ENCODE measurements at regions not wholly inside any gene's neighbourhood (a gene's known extent, or its start where the extent isn't known, plus 50 kb on each side); places are given as distances from the start of the nearest gene placed in this dataset.
"Not testable (repeated sequence)": the region's sequence is repeated elsewhere in the genome, so short reads cannot be mapped to it uniquely, and the experiment has no call there.

DNA sequence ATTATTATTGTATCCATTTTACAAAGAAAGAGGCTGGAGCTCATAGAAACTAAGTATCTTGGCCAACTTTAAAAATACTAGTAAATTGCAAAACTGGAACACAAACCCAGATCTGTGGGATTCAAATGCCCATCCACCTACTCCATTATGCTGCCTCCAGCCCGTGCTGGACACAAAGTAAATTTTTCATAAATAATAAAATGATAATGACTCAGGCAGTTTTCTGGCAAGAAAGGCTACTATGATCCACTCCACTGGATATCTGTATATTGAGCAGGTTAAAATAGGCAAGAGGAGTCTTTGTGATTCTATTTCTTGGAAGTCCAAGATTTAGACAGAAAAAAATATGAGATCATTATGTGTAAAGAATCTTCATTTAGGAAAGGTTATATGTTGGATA lies 138.3 kb upstream of the DUSP10 start:
- DNase-seq (ENCODE audit: low read depth) = no peak
- in situ Hi-C loops (cut with HindIII; ENCODE audit: low pct_unique_long_range_greater_than_20kb, low sequenced_read_pairs) = no loop called here

DNA sequence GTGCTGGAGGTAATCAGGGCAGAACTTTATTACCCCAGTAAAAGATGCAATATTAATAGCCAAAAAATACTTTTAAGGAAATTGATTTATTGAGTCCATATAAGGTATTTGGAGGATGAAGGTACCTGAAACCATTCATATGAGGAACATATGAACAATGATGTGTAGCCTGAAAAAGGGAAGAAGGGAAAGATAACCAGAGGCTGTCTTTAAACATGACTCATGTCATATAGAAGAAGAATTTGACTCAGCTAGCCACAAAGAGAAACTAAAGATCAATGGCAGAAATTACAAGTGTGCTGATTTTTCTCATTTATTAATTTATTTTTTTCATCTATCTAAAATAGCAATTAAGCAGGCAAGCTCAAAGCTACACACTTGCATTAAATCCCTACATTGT lies 136.2 kb upstream of the DUSP10 start:
- in situ Hi-C loops (cut with HindIII; ENCODE audit: low pct_unique_long_range_greater_than_20kb, low sequenced_read_pairs) = no loop called here
- no peak for DNase-seq (ENCODE audit: low read depth)

DNA sequence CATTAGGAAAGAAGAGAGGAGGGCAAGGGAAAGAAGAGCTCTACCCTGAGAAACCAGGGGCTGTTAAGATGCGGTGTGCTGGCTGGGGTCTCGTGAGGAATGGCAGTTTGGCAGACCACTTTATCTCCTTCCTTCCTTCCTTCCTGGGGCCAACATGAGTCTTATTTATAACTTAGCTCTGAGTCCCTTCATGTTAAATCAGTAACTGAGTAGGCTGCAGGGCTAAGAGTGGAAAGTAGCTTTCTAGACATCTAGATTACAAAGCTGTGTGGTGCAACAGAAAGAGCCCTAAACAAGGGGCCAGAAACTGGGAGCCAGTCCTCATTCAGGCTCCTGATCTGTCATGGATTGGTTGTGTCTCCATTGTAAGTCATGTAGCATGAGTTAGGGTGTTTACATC lies 135.4 kb upstream of the DUSP10 start:
- DNase-seq (ENCODE audit: low read depth) = no peak
- in situ Hi-C loops (cut with HindIII; ENCODE audit: low pct_unique_long_range_greater_than_20kb, low sequenced_read_pairs) = no loop called here

DNA sequence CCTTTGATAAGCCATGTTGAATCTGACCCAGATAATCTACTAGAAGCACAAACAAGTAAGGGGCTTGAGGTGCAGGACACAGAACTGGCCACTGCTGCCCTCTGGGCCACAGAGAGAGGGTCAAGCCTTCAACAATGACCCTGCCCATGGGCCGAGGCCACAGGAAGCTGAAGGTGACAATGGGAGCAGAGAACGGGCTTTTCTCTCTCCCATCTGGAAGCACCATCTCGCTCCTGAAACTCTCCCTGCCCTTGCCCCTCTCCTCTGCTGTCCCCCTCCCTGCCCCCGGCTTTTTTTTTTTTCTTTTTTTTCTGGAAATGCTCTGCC lies 133.1 kb upstream of the DUSP10 start:
- DNase-seq (ENCODE audit: low read depth) = no peak
- in situ Hi-C loops (cut with HindIII; ENCODE audit: low pct_unique_long_range_greater_than_20kb, low sequenced_read_pairs) = no loop called here

DNA sequence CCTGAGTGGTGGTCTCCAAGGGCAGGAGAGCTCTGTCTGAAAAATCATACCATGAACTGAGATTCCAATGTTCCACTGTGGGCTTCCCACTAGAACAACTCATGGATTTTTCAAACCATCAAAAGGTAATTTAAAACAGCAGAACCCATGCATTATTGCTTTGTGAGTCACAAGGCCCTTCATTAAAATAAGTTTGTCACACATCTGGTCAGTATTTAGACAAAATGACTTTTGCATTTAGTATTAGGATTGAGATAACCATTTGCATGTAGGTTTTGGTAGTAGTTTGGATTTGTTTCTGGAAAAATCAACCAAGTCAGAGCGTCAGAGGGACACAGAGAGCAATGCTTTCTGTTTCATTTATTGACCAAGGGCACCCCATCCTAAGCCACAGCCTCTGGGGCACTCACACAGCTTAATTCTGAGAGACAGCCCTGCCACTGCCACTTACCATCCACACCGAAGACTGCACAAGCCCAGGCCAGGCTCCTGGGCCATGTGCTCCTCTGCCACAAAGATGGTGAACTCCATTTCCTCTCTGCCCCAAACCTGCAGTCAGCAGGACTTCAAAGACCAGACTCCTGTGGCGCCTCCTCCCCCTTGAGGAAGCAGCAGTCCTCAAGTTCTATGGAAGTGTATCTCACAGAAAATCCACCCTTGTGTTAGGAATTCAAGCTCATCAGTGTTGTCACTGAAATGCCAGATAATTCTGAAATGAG lies 132.6 kb upstream of the DUSP10 start:
- in situ Hi-C loops (cut with HindIII; ENCODE audit: low pct_unique_long_range_greater_than_20kb, low sequenced_read_pairs) = no loop called here
- no peak for DNase-seq (ENCODE audit: low read depth)

DNA sequence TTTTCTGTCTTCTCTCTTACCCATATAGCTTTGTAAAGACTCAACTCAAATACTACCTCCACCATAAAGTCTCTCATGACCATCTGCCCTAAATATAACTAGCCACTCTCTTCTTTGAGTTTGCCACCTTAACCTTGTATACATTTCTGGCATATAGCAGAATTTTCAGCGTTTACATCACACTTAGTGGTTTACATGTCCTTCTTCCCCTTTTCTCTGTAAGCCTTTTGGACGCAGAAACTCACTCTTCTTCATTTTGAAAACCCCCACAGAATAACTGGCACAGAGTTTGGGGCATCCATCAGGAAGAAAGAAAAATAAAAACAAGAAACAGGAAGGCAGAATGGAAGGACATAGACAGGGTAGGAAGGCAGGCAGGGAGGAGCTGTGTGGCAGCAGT lies 131.8 kb upstream of the DUSP10 start:
- in situ Hi-C loops (cut with HindIII; ENCODE audit: low pct_unique_long_range_greater_than_20kb, low sequenced_read_pairs) = no loop called here
- no peak for DNase-seq (ENCODE audit: low read depth)

DNA sequence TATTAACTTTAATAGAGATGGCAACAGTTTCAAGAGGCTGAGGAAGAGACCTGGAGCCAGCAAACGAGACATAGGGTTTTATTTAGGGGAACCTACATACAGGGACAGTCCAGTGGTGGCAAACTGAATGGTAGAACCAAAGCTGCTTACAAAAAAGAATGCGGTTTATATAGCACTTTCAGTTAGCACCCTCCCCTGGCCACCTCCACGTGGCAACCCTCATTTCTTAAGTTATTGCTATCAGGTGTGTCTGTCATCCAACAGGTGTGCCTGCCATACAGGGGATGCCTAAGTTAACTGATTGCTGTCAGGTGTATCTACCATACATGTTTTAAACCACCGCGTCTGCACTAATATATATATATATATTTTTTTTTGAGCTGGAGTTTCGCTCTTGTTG lies 129.2 kb upstream of the DUSP10 start:
- no peak for DNase-seq (ENCODE audit: low read depth)
- in situ Hi-C loops (cut with HindIII; ENCODE audit: low pct_unique_long_range_greater_than_20kb, low sequenced_read_pairs) = no loop called here

DNA sequence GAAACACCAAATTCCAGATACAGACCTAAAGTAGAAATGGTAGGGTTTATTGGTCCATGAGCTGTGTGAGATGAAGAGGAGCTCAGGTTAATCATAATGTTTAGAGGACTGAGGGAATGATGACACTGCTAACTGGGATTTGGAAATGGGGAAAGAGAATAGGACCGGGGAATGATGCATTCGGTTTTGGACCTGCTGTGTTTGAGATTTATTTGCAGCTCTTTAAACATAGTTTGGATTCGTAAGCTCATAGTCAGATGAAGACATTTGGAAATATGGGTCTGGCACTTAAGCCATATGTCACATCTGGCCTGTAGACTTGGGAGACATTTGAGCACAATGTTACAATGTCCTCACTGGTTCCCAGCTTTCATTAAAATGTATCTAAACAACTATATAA lies 127.9 kb upstream of the DUSP10 start:
- DNase-seq (ENCODE audit: low read depth) = no peak
- in situ Hi-C loops (cut with HindIII; ENCODE audit: low pct_unique_long_range_greater_than_20kb, low sequenced_read_pairs) = no loop called here

DNA sequence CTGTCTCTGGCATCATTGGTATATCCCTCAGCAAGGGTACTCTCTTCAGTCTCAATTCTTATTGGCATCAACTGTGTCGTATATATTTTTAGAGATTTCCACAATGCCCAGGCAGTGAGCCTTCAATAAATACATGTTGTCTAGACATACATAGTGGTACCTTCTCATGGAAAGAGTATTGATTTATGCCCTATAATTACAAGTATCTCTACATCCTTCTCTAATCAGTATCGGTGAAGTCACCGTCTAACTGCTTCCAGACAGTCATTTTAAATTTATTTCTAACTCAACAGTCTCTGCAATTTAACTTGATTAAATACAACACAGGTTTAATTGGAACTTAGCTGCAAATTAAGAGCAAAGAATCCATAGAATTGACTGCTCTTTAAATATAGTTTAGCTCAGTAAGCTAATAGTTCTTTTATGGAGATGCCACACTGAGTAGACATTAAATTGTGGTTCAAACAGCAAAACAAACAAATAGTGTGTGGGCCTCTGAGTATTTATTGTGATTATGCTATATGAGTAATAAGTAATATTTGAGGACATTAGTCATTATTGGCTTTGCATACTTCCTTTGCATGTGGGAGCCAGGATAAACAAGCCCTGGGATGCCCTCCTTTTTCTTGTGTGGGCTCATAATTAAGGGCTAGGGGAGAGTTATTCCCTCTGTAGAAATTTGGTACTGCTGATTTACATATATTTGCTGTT lies 126.9 kb upstream of the DUSP10 start:
- no peak for DNase-seq (ENCODE audit: low read depth)
- in situ Hi-C loops (cut with HindIII; ENCODE audit: low pct_unique_long_range_greater_than_20kb, low sequenced_read_pairs) = no loop called here

DNA sequence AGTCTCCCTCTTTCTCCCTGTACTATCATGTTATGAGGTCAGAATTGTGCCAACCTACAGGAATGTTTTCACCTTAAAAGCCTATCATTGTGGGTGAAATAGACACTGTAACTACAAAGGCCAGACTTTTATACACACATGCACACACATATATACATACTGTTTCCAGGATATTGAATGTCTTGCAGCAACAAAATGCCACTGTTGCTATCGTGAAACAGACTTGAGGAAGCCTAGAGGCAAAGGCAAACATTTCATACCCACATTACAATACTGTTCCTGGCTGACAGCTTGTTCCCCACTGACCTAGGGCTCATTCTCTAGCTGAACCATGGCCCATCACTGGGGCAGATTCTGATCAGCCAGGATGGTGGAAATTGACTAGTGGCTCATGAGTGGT lies 125.1 kb upstream of the DUSP10 start:
- in situ Hi-C loops (cut with HindIII; ENCODE audit: low pct_unique_long_range_greater_than_20kb, low sequenced_read_pairs) = no loop called here
- no peak for DNase-seq (ENCODE audit: low read depth)

DNA sequence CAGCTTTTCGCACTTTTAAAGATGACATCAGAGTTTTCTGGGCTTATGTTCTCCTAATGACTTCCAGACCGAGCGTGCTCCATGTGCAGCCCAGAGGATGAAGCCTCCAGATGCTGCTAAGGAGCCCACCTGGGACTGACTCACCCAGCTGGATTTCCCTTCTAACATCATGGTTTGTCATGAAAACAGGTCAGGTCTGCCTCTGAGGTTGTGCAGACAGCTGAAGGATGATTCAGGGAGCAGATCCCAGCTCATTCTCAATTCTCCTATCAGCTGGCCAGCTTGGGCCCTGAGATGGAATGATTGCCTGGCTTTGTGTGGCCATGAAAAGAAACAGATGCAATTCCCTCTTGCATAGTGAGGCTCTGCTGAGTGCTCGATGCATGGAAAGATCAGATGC lies 123.9 kb upstream of the DUSP10 start:
- DNase-seq (ENCODE audit: low read depth) = no peak
- in situ Hi-C loops (cut with HindIII; ENCODE audit: low pct_unique_long_range_greater_than_20kb, low sequenced_read_pairs) = no loop called here

DNA sequence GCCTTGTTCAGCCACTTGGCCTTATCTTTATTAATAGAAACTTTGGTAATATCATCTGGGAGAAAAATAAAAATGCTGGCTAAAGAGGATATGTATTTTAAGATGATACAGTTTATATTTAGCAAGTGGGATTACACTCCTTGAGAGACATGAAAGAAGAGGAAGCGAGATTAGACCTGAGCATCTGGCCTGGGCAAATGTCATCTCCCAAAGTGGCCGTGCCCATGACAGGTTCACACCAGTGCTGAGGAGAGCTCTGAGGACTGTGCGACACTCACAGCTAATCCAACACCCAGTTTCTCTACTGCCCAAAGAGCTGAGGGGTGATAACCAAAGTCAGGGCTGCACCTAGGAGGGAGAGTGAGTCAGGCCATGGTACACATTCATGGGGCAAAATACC lies 121.7 kb upstream of the DUSP10 start:
- in situ Hi-C loops (cut with HindIII; ENCODE audit: low pct_unique_long_range_greater_than_20kb, low sequenced_read_pairs) = no loop called here
- no peak for DNase-seq (ENCODE audit: low read depth)

DNA sequence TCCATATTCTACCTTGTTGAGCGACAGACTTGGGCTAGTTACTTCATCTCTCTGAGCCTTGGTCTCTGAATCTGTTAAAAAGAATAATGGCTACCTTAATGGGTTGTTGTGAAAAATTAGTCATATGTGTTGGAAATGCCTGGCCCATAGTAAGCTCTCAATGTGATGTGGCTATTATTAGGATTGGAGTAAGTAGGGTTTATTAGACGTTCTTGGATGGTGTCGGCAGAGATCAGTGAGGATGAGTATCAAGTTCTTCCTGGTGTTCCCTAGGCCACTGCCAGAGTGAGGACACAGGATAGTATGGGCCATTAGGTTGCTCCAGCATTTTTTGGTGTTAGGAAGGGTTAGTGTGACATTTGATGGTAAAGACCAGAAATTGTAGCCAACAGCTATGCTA lies 121.1 kb upstream of the DUSP10 start:
- in situ Hi-C loops (cut with HindIII; ENCODE audit: low pct_unique_long_range_greater_than_20kb, low sequenced_read_pairs) = no loop called here
- no peak for DNase-seq (ENCODE audit: low read depth)

DNA sequence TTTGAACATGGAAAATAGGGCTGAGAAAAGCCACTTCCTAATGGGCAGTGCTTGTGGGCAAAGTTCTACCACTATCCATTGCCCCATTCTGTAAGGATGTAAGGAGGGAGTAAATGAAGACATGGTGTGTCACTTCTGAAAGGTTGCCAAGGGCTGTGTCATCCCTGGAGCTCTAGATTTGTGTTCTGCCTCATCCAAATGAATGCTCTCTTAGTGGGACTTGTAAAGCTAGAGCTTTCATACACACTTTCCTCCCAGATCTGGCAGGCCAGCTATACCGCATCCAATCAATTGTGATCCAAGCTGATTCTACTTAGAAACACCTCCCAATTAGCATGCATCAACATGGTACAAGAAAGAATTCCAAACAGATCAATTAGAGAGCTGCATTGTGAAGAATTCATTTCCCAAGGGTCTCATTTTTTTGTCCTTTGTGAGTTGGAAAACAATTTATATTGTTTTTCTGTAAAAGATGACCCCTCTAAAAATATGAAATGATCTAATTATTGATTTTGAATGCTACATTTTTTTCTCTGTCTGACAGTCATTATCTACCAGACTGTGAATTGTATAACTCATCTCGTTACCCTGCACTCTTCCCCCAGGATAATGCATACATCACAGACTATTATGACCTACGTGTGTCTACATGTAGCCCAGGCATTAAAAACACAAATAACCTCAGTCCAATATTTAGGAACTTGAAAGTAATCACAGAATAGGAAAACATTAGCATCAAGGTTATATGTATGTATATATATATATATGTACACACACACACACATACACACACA lies 117.1 kb upstream of the DUSP10 start:
- in situ Hi-C loops (cut with HindIII; ENCODE audit: low pct_unique_long_range_greater_than_20kb, low sequenced_read_pairs) = no loop called here
- no peak for DNase-seq (ENCODE audit: low read depth)

DNA sequence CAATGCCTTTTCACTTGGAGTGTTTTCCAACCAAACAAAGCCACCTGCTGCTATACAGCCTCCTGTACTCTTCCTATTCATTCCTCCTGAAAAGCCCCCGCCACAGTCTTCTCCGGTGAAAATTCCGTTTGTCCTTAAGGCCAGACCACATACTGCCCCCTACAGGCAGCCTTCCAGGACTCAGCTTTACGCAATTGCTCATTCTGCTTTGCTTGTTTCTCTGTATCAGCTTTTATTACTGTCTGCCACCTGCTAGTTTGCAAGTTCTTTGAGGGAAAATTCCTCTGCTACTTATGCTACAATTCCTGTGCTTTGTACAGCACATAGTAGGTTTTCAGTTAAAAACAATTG lies 115.2 kb upstream of the DUSP10 start:
- DNase-seq (ENCODE audit: low read depth); in situ Hi-C loops (cut with HindIII; ENCODE audit: low pct_unique_long_range_greater_than_20kb, low sequenced_read_pairs): not testable (repeated sequence)

DNA sequence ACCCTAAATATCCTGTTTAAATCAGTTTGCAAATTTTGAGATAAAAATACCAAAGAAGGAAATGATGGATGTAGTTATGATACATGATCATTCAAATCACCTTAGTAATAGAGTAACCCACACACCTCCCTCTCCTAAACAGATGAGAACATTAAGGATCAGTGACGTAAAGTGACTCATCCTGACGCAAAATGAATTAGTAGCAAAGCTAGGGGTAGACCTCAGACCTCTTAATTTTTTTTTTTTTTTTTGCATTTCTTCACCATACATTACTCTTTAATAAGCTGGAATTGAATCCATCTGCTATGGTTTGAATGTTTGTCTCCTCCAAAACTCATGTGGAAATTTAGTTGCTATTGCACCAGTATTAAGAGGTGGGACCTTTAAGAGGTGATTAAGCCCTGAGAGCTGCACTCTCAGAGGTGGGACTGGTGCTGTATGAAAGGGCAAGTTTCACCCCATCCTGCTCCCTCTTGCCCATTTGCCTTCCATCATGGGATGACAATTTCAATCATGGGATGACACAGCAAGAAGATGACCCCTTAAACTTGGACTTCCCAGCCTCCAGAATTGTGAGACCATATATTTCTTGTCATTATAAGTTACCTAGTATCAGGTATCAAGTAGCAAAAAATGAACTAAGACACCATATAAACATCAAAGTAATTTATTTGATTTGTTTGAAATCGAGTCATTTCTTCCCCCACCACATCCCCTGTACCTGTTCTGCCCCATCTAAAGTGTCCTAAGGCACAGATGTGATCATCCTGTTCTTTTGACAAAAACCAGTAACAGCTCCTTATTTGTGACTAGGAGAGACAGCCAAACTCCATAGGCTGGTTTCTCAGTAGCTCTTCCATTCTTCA lies 114.6 kb upstream of the DUSP10 start:
- in situ Hi-C loops (cut with HindIII; ENCODE audit: low pct_unique_long_range_greater_than_20kb, low sequenced_read_pairs) = no loop called here

DNA sequence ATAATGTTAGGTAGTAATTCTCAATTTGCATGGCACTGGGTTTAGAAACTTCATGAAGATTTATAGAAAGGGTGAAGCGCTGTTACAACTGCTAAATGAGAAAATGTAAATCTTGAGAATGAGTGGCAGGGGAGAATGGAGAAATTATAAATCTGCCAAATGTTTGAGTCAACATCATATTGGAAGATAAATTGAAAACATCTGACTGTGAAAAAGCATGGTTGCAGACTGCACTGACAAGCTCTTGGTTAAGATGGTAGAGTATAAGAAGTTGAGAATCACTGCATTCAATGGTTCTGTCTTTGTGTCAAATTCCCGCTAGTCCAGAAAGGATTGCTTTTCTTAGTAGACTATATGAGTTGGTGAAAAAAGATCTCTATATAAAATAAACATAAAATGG lies 113.3 kb upstream of the DUSP10 start:
- no peak for DNase-seq (ENCODE audit: low read depth)
- in situ Hi-C loops (cut with HindIII; ENCODE audit: low pct_unique_long_range_greater_than_20kb, low sequenced_read_pairs) = no loop called here

More for the DNA sequence above, 114.6 kb upstream of the DUSP10 start:
- DNase-seq (ENCODE audit: low read depth) = no peak

DNA sequence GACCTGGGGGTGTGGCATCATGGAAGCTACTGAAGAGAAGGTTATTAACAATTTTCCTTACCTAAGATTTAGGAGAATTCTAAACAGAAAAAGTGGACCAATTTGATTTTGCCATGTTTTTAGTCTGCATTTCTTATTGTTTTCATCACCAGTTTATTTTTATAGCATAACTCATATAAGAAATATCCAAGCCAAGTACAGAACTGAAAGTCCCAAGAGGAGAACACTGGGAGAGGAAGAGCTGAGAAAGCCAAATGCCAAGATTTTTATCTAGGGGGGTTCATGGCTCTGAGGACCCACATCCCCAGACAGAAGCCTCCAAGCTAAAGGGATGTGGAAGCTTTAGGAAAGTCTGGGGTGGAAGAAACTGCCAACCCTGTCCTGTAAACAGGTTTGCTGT lies 109.4 kb upstream of the DUSP10 start:
- in situ Hi-C loops (cut with HindIII; ENCODE audit: low pct_unique_long_range_greater_than_20kb, low sequenced_read_pairs) = no loop called here
- no peak for DNase-seq (ENCODE audit: low read depth)
